ENCODE measurements at regions not wholly inside any gene's neighbourhood (a gene's known extent, or its start where the extent isn't known, plus 50 kb on each side); places are given as distances from the start of the nearest gene placed in this dataset.

GRCh38 chr2:64875368-64875767, 113.8 kb upstream of the SLC1A4 start:
- no peaks in the 10 kb centered on the region for H3K27me3 ChIP-seq
- H3K27ac ChIP-seq = peak overlapping the region; percentile 14 to 40
- intact Hi-C loops (cut with DNase I; ENCODE audit: low total_unique reads) = no loop called here

GRCh38 chr2:64876137-64876647, 113.0 kb upstream of the SLC1A4 start:
- peak; percentile 43 to 58 for DNase-seq

More at GRCh38 chr2:64875368-64875767, 113.8 kb upstream of the SLC1A4 start:
- no peak for TF ChIP-seq CTCF (IDR thresholded peaks at IDR 0.05)
- no peak for TF ChIP-seq POLR2A (IDR thresholded peaks at IDR 0.05)
- no peaks in the 10 kb centered on the region for H3K9me3 ChIP-seq
- DNase-seq = no peak
- H3K4me3 ChIP-seq = no peak overlapping the region
- no peaks in the 10 kb centered on the region for H3K36me3 ChIP-seq
- H3K4me1 ChIP-seq = peaks cover 0 to 3% of the 10 kb centered on the region in 2 donors

GRCh38 chr2:64879745-64880144, 109.5 kb upstream of the SLC1A4 start:
- Histone ChIP-seq H3K27me3 (no peaks in the 10 kb centered on the region), H3K4me3 (no peak overlapping the region), H3K27ac (no peak overlapping the region), H3K9me3 (no peaks in the 10 kb centered on the region), H3K36me3 (no peaks in the 10 kb centered on the region), H3K4me1 (peaks cover 0 to 3% of the 10 kb centered on the region in 2 donors)
- TF ChIP-seq POLR2A (IDR thresholded peaks at IDR 0.05) (no peak), CTCF (IDR thresholded peaks at IDR 0.05) (no peak)
- no peak for DNase-seq
- intact Hi-C loops (cut with DNase I; ENCODE audit: low total_unique reads) = no loop called here

More at GRCh38 chr2:64876137-64876647, 113.0 kb upstream of the SLC1A4 start:
- H3K4me1 ChIP-seq = peaks cover 0 to 3% of the 10 kb centered on the region in 2 donors
- no peaks in the 10 kb centered on the region for H3K9me3 ChIP-seq
- peak overlapping the region; percentile 14 to 40 for H3K27ac ChIP-seq
- H3K4me3 ChIP-seq = no peak overlapping the region
- intact Hi-C loops (cut with DNase I; ENCODE audit: low total_unique reads) = no loop called here
- no peaks in the 10 kb centered on the region for H3K27me3 ChIP-seq
- H3K36me3 ChIP-seq = no peaks in the 10 kb centered on the region
- TF ChIP-seq CTCF (IDR thresholded peaks at IDR 0.05) = no peak
- TF ChIP-seq POLR2A (IDR thresholded peaks at IDR 0.05) = no peak

GRCh38 chr2:64880193-64880951, 108.8 kb upstream of the SLC1A4 start:
- Histone ChIP-seq H3K9me3 (no peaks in the 10 kb centered on the region), H3K4me1 (peaks cover 0 to 3% of the 10 kb centered on the region in 2 donors), H3K36me3 (no peaks in the 10 kb centered on the region), H3K4me3 (no peak overlapping the region), H3K27me3 (no peaks in the 10 kb centered on the region), H3K27ac (no peak overlapping the region)
- no peak for DNase-seq
- intact Hi-C loops (cut with DNase I; ENCODE audit: low total_unique reads) = no loop called here
- TF ChIP-seq POLR2A (IDR thresholded peaks at IDR 0.05) (no peak), CTCF (IDR thresholded peaks at IDR 0.05) (no peak)

- DNase-seq = no peak
- no peak for TF ChIP-seq POLR2A (IDR thresholded peaks at IDR 0.05)
- no peak for TF ChIP-seq CTCF (IDR thresholded peaks at IDR 0.05)
- intact Hi-C loops (cut with DNase I; ENCODE audit: low total_unique reads) = no loop called here
- no peaks in the 10 kb centered on the region for H3K36me3 ChIP-seq
- H3K4me3 ChIP-seq = no peak overlapping the region
- H3K4me1 ChIP-seq = peaks cover 0 to 3% of the 10 kb centered on the region in 2 donors
- no peaks in the 10 kb centered on the region for H3K27me3 ChIP-seq
- no peak overlapping the region for H3K27ac ChIP-seq
- H3K9me3 ChIP-seq = no peaks in the 10 kb centered on the region
These were observed 108.1 kb upstream of the SLC1A4 start for GRCh38 chr2:64881037-64881492.
